SH-SY5Y (cell line): ENCODE measurements at regions not wholly inside any gene's neighbourhood (a gene's known extent, or its start where the extent isn't known, plus 50 kb on each side); places are given as distances from the start of the nearest gene placed in this dataset.

Source experiments
- GATA2 ChIP-seq: IDR thresholded peaks from 2 replicates; pipeline ENCODE4 v1.6.1; 2011; ENCODE audit warnings: mild to moderate bottlenecking, low read depth, low read length
- GATA3 ChIP-seq: IDR thresholded peaks from 2 replicates; pipeline ENCODE4 v1.6.1; 2011; ENCODE audit warnings: low read depth, mild to moderate bottlenecking, low read length, moderate library complexity

DNA sequence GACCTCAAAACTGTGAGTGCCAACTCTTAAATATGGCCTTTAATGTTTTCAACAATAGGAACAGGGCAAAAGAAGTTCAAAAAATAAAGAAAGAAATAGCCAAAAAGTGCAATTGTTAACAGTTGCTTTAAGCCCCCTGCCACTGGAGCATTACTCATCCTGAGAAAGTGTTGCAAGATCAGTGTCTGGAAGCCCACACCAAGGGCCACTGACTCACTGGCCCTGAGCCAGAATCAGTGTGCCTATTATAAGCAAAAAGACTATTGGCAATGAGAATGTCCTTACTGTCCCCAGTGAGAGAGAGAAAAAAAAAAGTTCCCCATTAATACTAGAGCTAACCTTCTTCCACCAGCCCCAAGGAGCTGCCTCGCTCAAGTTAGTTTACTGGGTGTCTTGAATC is 480.1 kb upstream of the ZNF385D start:
- TF ChIP-seq GATA2 (no peak), GATA3 (no peak)
